Brain microvascular endothelial cell (primary cell): ENCODE measurements at regions not wholly inside any gene's neighbourhood (a gene's known extent, or its start where the extent isn't known, plus 50 kb on each side); places are given as distances from the start of the nearest gene placed in this dataset.

Experiments
- DNase-seq: peaks from one replicate; pipeline ENCODE4 v3.0.0-alpha.2; 2020
- H3K27ac ChIP-seq: fragments of 250-450 bp; sonication (Bioruptor Pico); 2 replicates; pipeline ENCODE4 v1.5.1; 2020; ENCODE audit warnings: mild to moderate bottlenecking, moderate library complexity
- H3K27me3 ChIP-seq: fragments of 250-450 bp; sonication (Bioruptor Pico); replicated peaks from 2 replicates; pipeline ENCODE4 v1.5.1; 2020; ENCODE audit warnings: mild to moderate bottlenecking
- H3K36me3 ChIP-seq: fragments of 250-450 bp; sonication (Bioruptor Pico); replicated peaks from 2 replicates; pipeline ENCODE4 v1.5.1; 2020; ENCODE audit warnings: mild to moderate bottlenecking
- H3K4me3 ChIP-seq: 2 replicates; pipeline ENCODE4 v1.5.1; 2011; ENCODE audit warnings: low read depth, mild to moderate bottlenecking, control low read depth, low read length, moderate library complexity
- CTCF ChIP-seq: IDR thresholded peaks from 2 replicates; pipeline ENCODE4 v1.5.1; 2011; ENCODE audit warnings: low read depth, mild to moderate bottlenecking, moderate library complexity, low read length, control low read depth, inconsistent platforms; ENCODE audit errors: missing control alignments
- in situ Hi-C: cut with HindIII; loops from 2 replicates; pipeline ENCODE4 v1.10.0; 2017; ENCODE audit warnings: low sequenced_read_pairs, low pct_ligation_motif_present

- TF ChIP-seq CTCF, result no peak
- DNase-seq, result no peak
- no peak overlapping the region for H3K27ac ChIP-seq
Observed at GRCh38 chr4:147299205-147299604, 181.7 kb upstream of the EDNRA start.

GRCh38 chr4:147303174-147303872 lies 177.6 kb upstream of the EDNRA start:
- Histone ChIP-seq H3K36me3 (no peaks in the 10 kb centered on the region), H3K4me3 (no peak overlapping the region), H3K27ac (no peak overlapping the region), H3K27me3 (no peaks in the 10 kb centered on the region)
- no peak for TF ChIP-seq CTCF
- in situ Hi-C loops, result no loop called here
- DNase-seq, result no peak

More at GRCh38 chr4:147299205-147299604, 181.7 kb upstream of the EDNRA start:
- Histone ChIP-seq H3K4me3 (no peak overlapping the region), H3K36me3 (no peaks in the 10 kb centered on the region), H3K27me3 (no peaks in the 10 kb centered on the region)
- in situ Hi-C loops, result no loop called here

GRCh38 chr4:147303873-147304229 lies 177.0 kb upstream of the EDNRA start:
- no peaks in the 10 kb centered on the region for H3K36me3 ChIP-seq
- TF ChIP-seq CTCF, result no peak
- in situ Hi-C loops, result no loop called here
- no peak for DNase-seq
- H3K4me3 ChIP-seq, result no peak overlapping the region
- no peaks in the 10 kb centered on the region for H3K27me3 ChIP-seq
- no peak overlapping the region for H3K27ac ChIP-seq

- no peaks in the 10 kb centered on the region for H3K27me3 ChIP-seq
- no peak for TF ChIP-seq CTCF
- no peak for DNase-seq
- in situ Hi-C loops, result no loop called here
- no peaks in the 10 kb centered on the region for H3K36me3 ChIP-seq
- no peak overlapping the region for H3K27ac ChIP-seq
- no peak overlapping the region for H3K4me3 ChIP-seq
Observed at GRCh38 chr4:147307896-147308674, 172.8 kb upstream of the EDNRA start.

GRCh38 chr4:147309434-147309833 lies 171.5 kb upstream of the EDNRA start:
- no peak for DNase-seq
- TF ChIP-seq CTCF, result no peak
- in situ Hi-C loops, result no loop called here

More at GRCh38 chr4:147309434-147309833, 171.5 kb upstream of the EDNRA start:
- Histone ChIP-seq H3K27ac (no peak overlapping the region), H3K36me3 (no peaks in the 10 kb centered on the region), H3K4me3 (no peak overlapping the region), H3K27me3 (no peaks in the 10 kb centered on the region)
